ENCODE measurements at regions not wholly inside any gene's neighbourhood (a gene's known extent, or its start where the extent isn't known, plus 50 kb on each side); places are given as distances from the start of the nearest gene placed in this dataset.
"Not testable (repeated sequence)": the region's sequence is repeated elsewhere in the genome, so short reads cannot be mapped to it uniquely, and the experiment has no call there.

DNA sequence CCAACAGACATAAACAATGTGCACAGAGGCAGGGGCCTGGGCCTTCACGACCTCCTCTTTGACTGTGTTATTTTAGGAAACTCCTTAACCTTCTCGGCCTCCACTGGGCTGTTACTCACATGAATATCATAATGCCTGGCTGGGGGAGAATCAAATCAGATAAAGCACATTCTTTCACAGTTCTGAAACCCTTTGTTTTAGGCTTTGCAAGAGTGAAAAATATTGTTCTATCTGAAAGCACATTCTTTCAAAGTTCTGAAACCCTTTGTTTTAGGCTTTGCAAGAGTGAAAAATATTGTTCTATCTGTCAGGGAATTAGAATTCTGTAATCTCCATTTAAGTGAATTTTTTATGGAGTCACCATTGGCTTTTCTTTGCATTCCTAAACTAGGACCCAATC lies 50.7 kb upstream of the SYNDIG1 start:
- DNase-seq (ENCODE audit: low read depth): no peak
- H3K4me3 ChIP-seq (ENCODE audit: low read depth, low read length): no peak overlapping the region

DNA sequence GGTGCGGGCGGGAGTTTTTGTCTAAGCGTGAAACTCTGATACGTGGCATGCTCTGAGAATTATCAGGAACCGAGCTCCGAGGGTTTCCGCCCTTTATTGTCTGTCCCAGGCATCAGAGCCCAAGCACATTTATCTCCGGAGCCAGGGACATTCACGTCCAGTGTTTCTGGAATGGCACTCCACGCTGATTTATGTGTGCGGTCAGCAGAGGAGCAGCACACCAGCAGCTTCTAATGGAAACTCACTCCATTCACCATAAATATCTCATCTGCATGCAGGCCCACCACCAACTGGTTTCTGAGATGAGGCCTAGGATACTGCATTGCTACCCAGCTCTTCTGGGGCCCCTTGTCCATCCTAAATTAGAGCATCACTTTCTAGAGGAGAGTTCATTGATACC lies 51.9 kb upstream of the SYNDIG1 start:
- DNase-seq (ENCODE audit: low read depth): no peak
- H3K4me3 ChIP-seq (ENCODE audit: low read depth, low read length): no peak overlapping the region

DNA sequence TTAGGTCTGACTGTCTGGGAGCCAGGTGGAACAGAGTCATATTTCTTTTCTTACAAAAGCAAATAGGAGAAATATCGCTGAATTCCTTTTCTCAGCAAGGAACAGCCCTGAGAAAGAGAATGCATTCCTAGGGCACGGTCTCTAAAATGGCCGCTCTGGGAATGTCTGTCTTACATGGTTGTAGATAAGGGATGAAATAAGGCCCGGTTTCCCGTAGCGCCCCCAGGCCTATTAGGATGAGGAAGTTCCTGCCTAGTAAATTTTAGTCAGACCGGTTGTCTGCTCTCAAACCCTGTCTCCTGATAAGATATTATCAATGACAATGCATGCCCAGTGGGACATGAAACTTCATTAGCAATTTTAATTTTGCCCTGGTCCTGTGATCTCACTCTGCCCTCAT lies 54.0 kb upstream of the SYNDIG1 start:
- DNase-seq (ENCODE audit: low read depth); H3K4me3 ChIP-seq (ENCODE audit: low read depth, low read length): not testable (repeated sequence)

DNA sequence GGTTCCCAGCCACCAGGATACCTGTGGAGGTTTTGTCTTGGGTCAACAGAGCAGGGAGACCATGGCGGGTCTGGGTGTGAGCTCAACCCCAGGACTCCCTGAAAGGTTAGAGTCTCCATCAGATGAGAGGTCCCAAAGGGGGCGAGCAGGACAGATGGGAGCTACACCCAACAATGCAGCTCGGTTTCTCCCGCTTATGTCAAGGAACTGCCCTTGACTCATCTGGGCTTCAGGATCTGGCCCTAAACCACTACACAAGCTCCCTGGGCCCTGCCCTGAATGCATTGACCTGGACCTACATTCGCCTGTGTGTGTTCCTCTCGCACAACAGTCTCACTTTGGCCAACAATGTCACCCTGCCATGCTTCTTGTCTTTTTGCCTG lies 57.6 kb upstream of the SYNDIG1 start:
- no peak overlapping the region for H3K4me3 ChIP-seq (ENCODE audit: low read depth, low read length)
- DNase-seq (ENCODE audit: low read depth): no peak

DNA sequence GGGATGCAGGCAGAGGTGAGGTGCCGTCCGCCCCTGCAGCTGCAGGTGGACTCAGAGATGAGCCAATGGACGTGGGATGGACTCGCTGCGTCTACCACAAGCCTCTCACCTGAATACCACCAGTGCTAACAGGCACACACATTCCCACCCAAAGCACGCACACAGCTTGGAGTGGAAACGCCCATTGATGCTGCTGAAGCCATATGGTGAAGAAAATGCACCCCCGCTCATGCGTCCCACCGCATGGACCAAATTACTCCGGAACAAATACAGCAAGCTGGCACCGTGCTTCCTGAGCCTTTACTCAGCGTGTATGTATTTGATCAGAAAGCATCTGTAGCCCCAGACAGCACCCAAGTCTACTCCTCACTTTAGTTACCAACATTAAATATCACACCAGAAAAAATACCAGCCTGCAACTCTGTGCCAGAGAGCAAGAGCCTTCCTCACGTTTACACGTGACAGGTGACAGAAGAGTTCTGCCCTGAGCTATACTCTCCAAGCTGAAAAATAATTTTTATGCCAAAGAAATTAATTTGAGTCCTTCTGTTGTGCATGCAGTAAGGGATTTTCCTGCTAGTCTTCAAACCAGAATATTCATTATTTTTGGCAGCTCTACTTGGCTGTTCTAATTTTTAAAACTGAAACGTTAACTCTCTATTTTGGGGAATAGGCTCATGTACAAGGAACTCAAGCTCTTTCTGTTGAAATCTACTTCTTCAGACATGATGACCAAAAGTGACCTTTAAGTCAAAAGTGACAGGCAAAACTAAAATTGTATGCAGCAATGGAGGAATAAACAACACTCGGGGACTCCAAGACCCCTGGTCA lies 58.2 kb upstream of the SYNDIG1 start:
- no peak for DNase-seq (ENCODE audit: low read depth)
- no peak overlapping the region for H3K4me3 ChIP-seq (ENCODE audit: low read depth, low read length)

DNA sequence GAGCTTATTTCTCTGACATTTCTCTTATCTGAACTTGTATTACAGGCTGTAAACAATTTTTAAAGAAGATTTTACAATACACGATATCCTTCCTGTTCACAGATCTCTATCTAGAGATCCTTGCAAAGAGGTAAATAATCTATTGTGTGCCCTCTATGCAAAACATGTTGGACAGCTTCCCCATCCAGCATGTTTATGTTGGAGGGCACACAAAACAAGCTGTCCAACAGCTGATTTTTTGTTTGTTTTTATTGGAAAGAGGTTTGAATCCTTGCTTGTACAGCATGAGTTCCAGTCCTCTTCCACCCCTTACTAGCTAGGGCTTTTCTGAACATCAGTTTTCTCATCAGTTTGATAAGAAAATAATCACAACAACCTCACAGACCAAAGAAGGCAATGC lies 62.3 kb upstream of the SYNDIG1 start:
- no peak overlapping the region for H3K4me3 ChIP-seq (ENCODE audit: low read depth, low read length)
- no peak for DNase-seq (ENCODE audit: low read depth)

DNA sequence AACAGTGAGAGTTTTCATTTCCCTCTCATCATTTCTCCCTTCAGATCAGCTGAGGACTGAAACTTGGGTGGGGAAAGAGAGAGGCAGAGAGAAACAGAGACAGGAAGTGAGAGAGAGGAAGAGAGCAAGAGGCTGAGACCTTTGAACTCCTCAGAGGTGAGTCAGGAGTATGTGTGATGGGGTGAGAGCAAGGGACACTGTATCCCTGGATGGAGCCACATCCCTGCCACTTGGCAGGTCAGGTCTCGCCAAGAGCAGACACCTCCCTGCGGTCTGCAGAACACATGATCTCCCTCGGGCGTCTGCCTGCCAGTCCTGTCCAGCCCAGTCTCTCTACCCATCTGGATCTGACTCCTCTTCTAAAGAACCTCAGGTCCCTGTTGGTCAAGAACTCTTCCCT lies 62.7 kb upstream of the SYNDIG1 start:
- H3K4me3 ChIP-seq (ENCODE audit: low read depth, low read length): no peak overlapping the region

DNA sequence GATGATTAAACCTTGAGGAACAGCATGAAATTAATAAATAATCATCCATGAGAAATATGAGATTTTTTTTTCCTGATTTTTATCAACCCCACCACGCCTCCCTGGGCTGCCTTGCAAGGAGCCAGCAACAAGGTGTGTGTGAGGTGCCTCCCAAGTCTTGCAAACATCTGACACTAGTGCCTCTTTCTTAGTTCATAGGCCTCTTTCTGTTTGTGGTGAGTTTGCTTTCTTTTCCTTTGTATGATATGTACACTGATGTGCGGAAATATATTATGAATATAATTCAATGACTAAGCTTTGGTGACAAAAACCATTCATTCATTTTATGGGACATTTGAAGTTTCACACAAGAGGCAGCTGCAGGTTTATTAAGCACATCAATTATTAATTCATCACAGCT lies 63.2 kb upstream of the SYNDIG1 start:
- no peak for DNase-seq (ENCODE audit: low read depth)

More for the DNA sequence above, 62.7 kb upstream of the SYNDIG1 start:
- no peak for DNase-seq (ENCODE audit: low read depth)

DNA sequence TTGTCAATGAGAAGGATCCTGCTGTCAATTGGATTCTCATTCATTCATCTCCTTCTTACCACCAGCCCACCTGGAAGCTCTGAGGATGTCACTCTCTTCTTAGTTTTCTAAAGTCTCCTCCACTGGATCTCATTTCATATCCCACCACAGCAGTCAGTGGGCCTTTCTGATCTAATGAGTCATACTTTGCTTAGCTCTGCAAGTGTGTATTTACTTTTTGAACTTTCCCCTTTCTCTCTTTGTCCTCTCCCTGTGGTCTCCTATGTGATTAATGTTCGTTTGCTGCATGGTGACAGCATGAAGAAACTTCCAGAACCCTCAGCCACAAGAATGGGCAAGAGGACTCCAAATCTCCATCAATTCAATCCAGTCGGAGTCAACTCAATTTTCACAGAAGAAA lies 63.6 kb upstream of the SYNDIG1 start:
- H3K4me3 ChIP-seq (ENCODE audit: low read depth, low read length): no peak overlapping the region
- no peak for DNase-seq (ENCODE audit: low read depth)

More for the DNA sequence above, 63.2 kb upstream of the SYNDIG1 start:
- no peak overlapping the region for H3K4me3 ChIP-seq (ENCODE audit: low read depth, low read length)

DNA sequence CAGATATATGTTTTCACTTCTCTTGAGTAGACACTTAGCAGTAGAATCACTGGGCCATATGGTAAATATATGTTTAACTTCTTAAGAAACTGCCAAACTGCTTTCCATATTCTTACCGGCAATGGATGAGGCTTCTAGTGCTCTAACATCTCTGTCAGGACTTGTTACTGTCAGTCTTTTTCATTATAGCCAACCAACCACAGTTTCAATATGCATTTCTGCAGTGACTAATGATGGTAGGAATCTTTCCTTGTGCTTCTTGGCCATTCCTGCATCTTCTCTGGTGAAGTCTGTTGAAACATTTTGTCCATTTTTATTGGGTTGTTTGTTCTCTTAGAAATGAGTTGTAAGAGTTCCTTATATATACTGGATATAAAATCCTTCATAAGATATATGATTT lies 66.0 kb upstream of the SYNDIG1 start:
- no peak overlapping the region for H3K4me3 ChIP-seq (ENCODE audit: low read depth, low read length)
- DNase-seq (ENCODE audit: low read depth): no peak

DNA sequence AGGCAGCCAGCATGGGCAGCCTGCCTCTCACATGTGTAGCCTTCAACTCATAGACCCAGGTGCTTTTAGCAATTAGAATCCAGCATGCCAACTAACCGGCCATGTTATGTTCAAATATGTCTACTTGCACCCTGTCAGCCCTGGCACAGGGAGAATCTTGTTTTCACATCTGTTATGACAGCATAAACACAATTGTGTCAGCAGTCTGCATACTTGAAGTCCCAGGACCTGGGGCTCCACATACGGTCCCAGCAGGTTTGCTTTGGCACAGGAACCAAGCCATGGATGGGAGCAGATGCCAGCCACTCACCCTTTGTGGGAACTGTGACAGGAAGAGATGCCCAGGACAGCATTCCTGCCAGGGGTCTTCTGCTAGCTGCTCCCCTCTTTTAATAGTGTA lies 67.2 kb upstream of the SYNDIG1 start:
- H3K4me3 ChIP-seq (ENCODE audit: low read depth, low read length): no peak overlapping the region
- DNase-seq (ENCODE audit: low read depth): no peak

DNA sequence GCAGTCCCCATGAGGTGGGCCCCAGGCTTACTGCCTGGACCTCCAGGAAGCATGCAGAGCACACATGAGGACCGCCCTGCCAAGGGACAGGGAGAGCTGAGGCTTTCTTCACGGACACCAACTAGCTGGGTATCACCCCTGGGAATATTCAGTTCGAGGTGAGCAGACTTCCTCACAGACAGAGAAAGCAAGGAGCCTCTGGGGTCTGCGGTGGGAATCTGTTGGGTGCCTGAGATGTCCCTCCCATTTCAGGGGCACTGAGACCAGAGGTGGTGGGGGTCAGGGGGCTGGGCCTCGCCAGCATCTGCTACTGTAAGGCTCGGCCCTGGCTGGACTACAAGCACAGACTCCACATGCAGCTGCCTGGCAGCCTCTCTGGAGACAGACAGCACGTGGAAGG lies 74.3 kb upstream of the SYNDIG1 start:
- no peak for DNase-seq (ENCODE audit: low read depth)
- H3K4me3 ChIP-seq (ENCODE audit: low read depth, low read length): no peak overlapping the region

DNA sequence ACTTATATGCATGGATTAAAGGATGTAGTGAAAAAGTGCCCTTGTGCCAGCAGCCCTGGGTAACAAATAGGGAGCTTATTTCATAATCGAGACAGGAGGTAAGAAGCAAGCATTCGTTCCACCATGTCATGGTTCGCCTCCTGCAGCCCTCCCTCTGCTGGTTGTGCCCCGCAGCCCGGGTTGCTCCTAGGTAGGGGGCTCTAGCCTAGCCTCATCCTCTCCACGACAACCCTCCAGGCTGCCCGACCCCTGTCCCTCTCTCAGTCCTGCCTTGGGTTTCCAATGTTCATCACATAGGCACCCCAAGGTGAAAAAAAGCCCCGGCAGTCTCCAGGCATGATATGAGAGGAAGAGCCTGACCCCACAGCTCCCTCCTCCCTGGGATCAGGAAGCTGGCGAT lies 75.5 kb upstream of the SYNDIG1 start:
- no peak overlapping the region for H3K4me3 ChIP-seq (ENCODE audit: low read depth, low read length)
- no peak for DNase-seq (ENCODE audit: low read depth)

DNA sequence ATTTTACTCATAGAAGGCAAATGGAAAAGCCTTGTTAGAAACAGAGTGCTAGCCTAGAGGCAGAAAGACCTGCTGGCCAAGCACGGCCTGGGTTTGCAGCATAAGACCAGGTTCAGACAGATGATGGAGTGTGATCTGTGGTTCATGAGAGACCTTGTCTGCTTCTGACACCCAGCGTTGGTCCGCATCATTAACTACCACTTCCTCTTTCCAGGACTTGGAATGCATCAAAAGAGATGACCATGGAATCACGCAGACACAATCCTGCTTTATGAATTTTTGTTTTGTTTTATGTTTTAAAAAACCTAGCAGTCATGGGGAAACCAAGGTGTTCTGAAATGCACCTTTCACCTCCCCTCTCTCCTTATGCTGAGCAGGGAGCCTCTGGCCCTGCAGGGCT lies 76.8 kb upstream of the SYNDIG1 start:
- DNase-seq (ENCODE audit: low read depth): no peak

DNA sequence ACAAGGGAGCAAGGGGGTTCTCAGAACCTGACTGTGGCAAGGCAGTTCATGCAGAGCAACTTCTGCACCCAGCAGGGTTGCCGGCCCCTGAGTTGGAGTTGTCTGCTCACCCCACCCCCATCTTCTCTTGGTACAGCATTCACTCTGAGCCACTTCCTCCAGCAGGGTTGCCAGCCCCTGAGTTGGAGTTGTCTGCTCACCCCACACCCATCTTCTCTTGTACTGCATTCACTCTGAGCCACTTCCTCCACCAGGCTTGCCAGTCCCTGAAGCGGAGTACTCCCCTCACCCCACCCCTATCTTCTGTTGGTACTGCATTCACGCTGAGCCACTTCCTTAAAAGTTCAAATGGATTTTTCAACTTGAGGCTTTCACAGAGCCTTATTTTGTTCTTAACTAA lies 79.7 kb upstream of the SYNDIG1 start:
- no peak overlapping the region for H3K4me3 ChIP-seq (ENCODE audit: low read depth, low read length)
- DNase-seq (ENCODE audit: low read depth): no peak

More for the DNA sequence above, 76.8 kb upstream of the SYNDIG1 start:
- H3K4me3 ChIP-seq (ENCODE audit: low read depth, low read length): no peak overlapping the region

DNA sequence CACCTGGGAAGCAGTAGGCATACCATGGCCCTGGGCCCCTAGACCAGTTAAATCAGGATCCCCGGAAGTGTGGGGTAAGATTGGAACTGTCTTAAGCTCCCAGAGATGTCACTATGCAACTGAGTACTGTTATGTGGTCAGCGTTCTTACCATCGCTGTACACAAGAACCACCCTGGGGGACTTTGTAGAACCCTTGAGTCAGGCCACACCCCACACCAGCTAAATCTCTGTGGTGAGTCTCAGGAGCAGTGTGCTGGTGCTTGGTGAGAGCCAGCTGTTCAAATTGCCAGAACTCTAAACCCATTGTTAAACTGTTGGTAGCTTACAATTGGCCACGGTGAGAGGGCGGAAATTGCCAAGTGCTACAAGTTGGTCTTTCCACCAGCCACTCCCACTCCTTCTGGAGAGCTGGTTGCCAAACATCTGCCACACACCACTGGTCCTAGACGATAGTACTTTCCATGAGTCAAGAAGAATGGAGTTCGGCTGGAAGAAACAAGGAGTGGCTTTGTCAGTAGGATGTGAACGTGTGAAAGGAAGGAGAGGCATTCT lies 80.5 kb upstream of the SYNDIG1 start:
- no peak for DNase-seq (ENCODE audit: low read depth)
- no peak overlapping the region for H3K4me3 ChIP-seq (ENCODE audit: low read depth, low read length)

DNA sequence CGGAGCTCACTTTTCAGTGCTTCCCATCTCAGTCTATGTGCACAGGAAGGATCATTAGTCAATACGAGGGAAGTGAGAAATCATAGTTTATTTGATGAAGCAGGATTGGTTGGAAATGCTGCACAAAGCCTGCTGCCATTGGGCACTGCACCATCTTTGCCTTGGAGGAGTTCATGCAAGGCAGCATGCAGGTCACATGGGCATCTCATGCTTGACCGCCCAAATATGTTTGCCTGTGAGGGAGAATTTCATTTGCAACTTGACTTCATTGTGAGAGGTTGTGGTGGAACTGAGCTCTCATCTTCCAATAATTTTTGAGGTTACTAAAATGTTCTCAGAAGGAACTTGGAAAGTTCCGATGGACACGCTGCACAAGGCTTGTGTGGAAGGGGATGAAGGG lies 83.9 kb upstream of the SYNDIG1 start:
- no peak overlapping the region for H3K4me3 ChIP-seq (ENCODE audit: low read depth, low read length)
- no peak for DNase-seq (ENCODE audit: low read depth)

DNA sequence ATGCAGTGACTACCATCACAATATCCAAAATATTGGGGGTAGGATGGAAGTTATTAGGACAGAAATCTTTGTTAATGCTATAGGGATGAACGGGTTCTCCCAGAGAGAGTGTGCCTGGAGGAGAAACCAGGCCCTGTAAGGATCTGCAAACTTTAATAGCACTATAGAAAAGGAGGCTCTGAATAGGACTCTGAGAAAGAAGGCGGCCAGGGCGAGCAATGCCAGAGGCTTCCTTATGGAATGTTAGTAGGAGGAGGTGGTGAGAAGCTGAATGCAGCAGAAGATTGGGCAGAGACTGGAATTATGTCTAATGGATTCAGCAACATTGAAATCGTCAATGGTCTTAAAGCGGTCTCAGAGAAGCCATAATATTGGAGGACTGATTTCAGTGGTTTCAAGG lies 84.6 kb upstream of the SYNDIG1 start:
- DNase-seq (ENCODE audit: low read depth): no peak
- H3K4me3 ChIP-seq (ENCODE audit: low read depth, low read length): no peak overlapping the region

DNA sequence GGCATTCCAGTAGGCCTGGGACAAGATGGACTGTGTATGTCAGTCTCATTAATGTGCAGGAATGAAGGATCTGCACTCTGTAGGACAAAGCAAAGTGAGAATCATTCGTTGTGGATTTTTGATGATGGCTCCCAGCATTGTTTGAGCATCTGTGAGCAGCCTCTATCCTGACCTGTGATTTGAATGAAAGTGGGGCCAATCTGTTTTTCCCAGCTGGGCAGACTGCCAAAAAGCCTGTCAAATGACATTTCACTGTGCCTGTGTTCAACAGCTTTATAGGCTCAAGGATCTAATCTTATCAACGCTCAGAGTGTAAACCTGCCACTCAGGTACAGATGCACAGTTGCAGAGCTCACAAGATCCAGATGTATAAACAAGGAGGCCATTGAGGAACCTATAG lies 86.7 kb upstream of the SYNDIG1 start:
- DNase-seq (ENCODE audit: low read depth): no peak
- H3K4me3 ChIP-seq (ENCODE audit: low read depth, low read length): no peak overlapping the region

DNA sequence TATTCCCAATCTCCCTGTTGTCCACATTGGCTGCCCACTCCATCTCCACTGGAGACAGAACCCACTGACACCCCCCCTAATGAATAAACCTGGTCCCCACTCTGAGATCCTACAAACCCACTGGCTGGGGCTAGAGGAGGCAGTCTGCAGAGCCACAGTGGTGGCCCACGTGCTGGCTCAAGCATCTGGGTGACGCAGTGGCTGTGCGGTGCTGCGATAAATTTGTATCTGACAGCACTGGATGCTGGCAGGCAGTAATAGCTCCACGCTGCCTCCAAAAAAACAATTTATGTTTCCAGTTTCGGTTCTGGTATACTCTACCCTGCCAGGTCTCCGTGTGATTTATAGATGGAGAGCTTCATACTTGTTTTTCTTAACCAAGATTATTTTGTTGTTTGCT lies 87.1 kb upstream of the SYNDIG1 start:
- H3K4me3 ChIP-seq (ENCODE audit: low read depth, low read length): no peak overlapping the region
- no peak for DNase-seq (ENCODE audit: low read depth)

DNA sequence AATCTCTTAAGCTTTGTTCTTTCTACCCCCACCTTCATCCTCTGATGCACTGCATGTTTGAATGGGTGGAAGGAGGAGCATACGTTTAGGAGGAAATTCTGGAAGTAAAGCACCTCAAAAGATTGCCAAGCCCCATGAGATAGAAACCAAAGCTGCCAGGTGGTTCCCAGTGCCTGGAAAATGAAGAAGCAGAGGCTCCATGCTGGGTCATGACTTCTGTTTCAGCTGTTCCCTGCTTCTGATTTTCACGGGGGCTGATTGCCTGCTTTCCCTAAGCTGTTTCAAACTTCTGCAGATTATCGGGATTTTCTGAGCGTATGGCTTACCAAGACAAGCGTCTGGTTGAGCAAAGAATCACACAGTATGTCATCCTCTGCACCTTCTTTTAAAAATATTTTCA lies 87.5 kb upstream of the SYNDIG1 start:
- H3K4me3 ChIP-seq (ENCODE audit: low read depth, low read length): no peak overlapping the region
- DNase-seq (ENCODE audit: low read depth): no peak

All from skeletal muscle cell (primary cell).